ENCODE measurements at regions not wholly inside any gene's neighbourhood (a gene's known extent, or its start where the extent isn't known, plus 50 kb on each side); places are given as distances from the start of the nearest gene placed in this dataset.

DNA sequence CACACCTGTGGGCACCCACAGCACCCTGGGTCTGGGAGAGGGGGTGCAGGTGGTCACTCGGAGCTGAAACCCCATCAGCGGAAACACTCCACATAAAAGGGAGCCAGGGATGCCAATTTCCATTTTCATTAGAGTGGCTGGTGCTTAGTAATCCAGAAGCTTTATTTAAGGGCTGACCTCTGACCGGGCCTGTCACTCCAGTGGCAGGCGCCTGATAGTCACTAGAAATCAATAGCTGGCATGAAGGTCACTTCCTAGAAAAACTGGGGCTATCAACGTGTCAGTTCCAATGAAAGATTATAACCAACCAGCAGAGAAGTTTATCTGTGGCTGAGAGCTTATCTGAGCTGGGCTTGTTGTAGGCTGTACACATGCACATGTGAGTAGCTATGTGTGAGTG lies 333.7 kb upstream of the SKOR2 start:
- DNase-seq (no peak), ATAC-seq (ENCODE audit: insufficient read depth, low read depth) (no peak)
- H3K9ac ChIP-seq (ENCODE audit: low read depth, low read length) = no peak overlapping the region
- no peak overlapping the region for H2AFZ ChIP-seq (ENCODE audit: low read depth, low read length)
- peaks cover 23% of the 10 kb centered on the region for H3K27me3 ChIP-seq (ENCODE audit: insufficient read depth, low read length, poor library complexity)
- H3K4me2 ChIP-seq (ENCODE audit: insufficient read depth, low read length) = no peak overlapping the region
- no peak for TF ChIP-seq EZH2 (IDR thresholded peaks at IDR 0.05; ENCODE audit: borderline replicate concordance, low read depth, low read length, severe bottlenecking)
- TF ChIP-seq, protein P1, sequence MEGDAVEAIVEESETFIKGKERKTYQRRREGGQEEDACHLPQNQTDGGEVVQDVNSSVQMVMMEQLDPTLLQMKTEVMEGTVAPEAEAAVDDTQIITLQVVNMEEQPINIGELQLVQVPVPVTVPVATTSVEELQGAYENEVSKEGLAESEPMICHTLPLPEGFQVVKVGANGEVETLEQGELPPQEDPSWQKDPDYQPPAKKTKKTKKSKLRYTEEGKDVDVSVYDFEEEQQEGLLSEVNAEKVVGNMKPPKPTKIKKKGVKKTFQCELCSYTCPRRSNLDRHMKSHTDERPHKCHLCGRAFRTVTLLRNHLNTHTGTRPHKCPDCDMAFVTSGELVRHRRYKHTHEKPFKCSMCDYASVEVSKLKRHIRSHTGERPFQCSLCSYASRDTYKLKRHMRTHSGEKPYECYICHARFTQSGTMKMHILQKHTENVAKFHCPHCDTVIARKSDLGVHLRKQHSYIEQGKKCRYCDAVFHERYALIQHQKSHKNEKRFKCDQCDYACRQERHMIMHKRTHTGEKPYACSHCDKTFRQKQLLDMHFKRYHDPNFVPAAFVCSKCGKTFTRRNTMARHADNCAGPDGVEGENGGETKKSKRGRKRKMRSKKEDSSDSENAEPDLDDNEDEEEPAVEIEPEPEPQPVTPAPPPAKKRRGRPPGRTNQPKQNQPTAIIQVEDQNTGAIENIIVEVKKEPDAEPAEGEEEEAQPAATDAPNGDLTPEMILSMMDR (IDR thresholded peaks at IDR 0.05; ENCODE audit: borderline replicate concordance, extremely low read depth, low read length, poor library complexity, severe bottlenecking) = no peak
- H3K27ac ChIP-seq (ENCODE audit: low read length) = no peak overlapping the region
- no peaks in the 10 kb centered on the region for H4K20me1 ChIP-seq (ENCODE audit: insufficient read depth, low read length)
- H3K4me3 ChIP-seq (ENCODE audit: low read depth in 1 of 2, low read length in 2 of 2) = no peak overlapping the region
- H3K79me2 ChIP-seq (ENCODE audit: insufficient read depth, low read length) = no peaks in the 10 kb centered on the region
- no peaks in the 10 kb centered on the region for H3K4me1 ChIP-seq (ENCODE audit: insufficient read depth, low read length)
- H3K36me3 ChIP-seq (ENCODE audit: insufficient read depth, low read length) = no peaks in the 10 kb centered on the region
- no peaks in the 10 kb centered on the region for H3K9me3 ChIP-seq (ENCODE audit: insufficient read depth, low read length, severe bottlenecking)

DNA sequence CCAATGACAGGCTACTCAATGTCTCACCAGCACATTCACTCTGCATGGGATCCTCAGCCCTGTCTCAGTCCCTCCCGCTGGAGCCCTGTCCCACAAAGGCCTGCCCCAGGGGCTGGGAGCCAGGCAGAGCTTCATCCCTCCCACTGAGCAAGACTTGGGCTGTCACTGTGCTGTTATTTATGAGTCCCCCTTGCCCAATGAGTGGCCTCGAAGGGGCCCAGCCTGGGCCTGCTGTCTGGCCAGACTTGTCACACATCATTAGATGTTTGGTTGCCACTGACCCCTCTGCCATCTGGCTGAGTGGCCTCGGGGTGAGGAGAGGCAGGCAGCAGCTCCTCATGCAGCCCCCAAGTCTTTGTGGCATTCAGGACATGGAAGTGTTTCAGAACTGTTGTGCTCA lies 330.6 kb upstream of the SKOR2 start:
- TF ChIP-seq, protein P1 (IDR thresholded peaks at IDR 0.05; ENCODE audit: borderline replicate concordance, extremely low read depth, low read length, poor library complexity, severe bottlenecking) = no peak
- TF ChIP-seq EZH2 (IDR thresholded peaks at IDR 0.05; ENCODE audit: borderline replicate concordance, low read depth, low read length, severe bottlenecking) = no peak
- Histone ChIP-seq H3K36me3 (ENCODE audit: insufficient read depth, low read length) (no peaks in the 10 kb centered on the region), H3K27me3 (ENCODE audit: insufficient read depth, low read length, poor library complexity) (peaks cover 25% of the 10 kb centered on the region), H3K4me3 (ENCODE audit: low read depth in 1 of 2, low read length in 2 of 2) (no peak overlapping the region), H3K9ac (ENCODE audit: low read depth, low read length) (no peak overlapping the region), H3K79me2 (ENCODE audit: insufficient read depth, low read length) (no peaks in the 10 kb centered on the region), H4K20me1 (ENCODE audit: insufficient read depth, low read length) (no peaks in the 10 kb centered on the region), H3K27ac (ENCODE audit: low read length) (no peak overlapping the region), H2AFZ (ENCODE audit: low read depth, low read length) (no peak overlapping the region), H3K4me2 (ENCODE audit: insufficient read depth, low read length) (no peak overlapping the region), H3K9me3 (ENCODE audit: insufficient read depth, low read length, severe bottlenecking) (no peaks in the 10 kb centered on the region), H3K4me1 (ENCODE audit: insufficient read depth, low read length) (no peaks in the 10 kb centered on the region)
- no peak for ATAC-seq (ENCODE audit: insufficient read depth, low read depth)
- DNase-seq = no peak

DNA sequence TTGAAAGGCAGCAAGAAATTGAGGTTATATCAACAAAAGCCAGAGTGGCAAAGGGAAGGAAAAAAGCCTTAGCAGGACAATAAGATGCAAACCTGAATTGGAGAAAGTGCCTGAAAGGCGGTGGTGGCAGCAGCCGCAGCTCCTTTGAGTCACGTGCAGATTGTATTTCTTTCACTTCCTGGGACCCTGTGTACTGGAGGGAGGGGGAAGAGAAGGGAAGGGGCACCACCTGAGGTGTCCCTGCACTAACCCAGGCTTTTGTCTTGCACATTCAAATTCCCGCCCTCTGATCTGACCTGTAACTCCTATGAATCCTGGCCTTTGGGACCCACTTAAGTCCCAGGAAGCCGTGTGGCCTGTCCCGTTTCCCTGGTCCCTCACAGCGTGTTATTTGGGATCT lies 326.1 kb upstream of the SKOR2 start:
- H2AFZ ChIP-seq (ENCODE audit: low read depth, low read length) = no peak overlapping the region
- H3K36me3 ChIP-seq (ENCODE audit: insufficient read depth, low read length) = no peaks in the 10 kb centered on the region
- DNase-seq (no peak), ATAC-seq (ENCODE audit: insufficient read depth, low read depth) (no peak; the same call in 2 of the 3 replicates)
- H3K4me2 ChIP-seq (ENCODE audit: insufficient read depth, low read length) = no peak overlapping the region
- H3K79me2 ChIP-seq (ENCODE audit: insufficient read depth, low read length) = no peaks in the 10 kb centered on the region
- H3K9ac ChIP-seq (ENCODE audit: low read depth, low read length) = no peak overlapping the region
- no peak overlapping the region for H3K27ac ChIP-seq (ENCODE audit: low read length)
- H3K4me3 ChIP-seq (ENCODE audit: low read depth in 1 of 2, low read length in 2 of 2) = no peak overlapping the region
- H4K20me1 ChIP-seq (ENCODE audit: insufficient read depth, low read length) = no peaks in the 10 kb centered on the region
- TF ChIP-seq, protein P1 (IDR thresholded peaks at IDR 0.05; ENCODE audit: borderline replicate concordance, extremely low read depth, low read length, poor library complexity, severe bottlenecking) = no peak
- TF ChIP-seq EZH2 (IDR thresholded peaks at IDR 0.05; ENCODE audit: borderline replicate concordance, low read depth, low read length, severe bottlenecking) = no peak
- H3K27me3 ChIP-seq (ENCODE audit: insufficient read depth, low read length, poor library complexity) = peaks cover 11% of the 10 kb centered on the region
- H3K4me1 ChIP-seq (ENCODE audit: insufficient read depth, low read length) = no peaks in the 10 kb centered on the region
- no peaks in the 10 kb centered on the region for H3K9me3 ChIP-seq (ENCODE audit: insufficient read depth, low read length, severe bottlenecking)

DNA sequence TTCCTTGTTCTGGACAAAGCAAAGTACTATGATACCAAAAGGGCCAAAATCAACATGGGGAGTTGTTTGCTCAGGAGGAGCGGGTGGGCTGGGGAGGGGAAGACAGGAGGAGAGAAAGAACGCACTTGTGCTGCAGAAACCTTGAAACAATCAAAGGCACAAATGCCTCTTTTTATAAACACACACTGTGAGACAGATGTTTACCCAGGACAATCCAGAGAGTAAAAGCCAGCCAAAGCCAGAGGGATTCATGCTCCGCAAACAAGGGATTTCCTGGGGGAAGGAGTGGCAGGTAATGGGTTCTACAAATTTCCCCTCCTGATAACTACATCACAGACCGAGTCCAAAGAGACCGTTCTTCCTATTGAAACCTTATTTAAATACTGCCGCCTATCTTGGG lies 323.5 kb upstream of the SKOR2 start:
- H3K36me3 ChIP-seq (ENCODE audit: insufficient read depth, low read length) = no peaks in the 10 kb centered on the region
- H2AFZ ChIP-seq (ENCODE audit: low read depth, low read length) = no peak overlapping the region
- H3K9me3 ChIP-seq (ENCODE audit: insufficient read depth, low read length, severe bottlenecking) = no peaks in the 10 kb centered on the region
- no peak overlapping the region for H3K27ac ChIP-seq (ENCODE audit: low read length)
- TF ChIP-seq, protein P1 (IDR thresholded peaks at IDR 0.05; ENCODE audit: borderline replicate concordance, extremely low read depth, low read length, poor library complexity, severe bottlenecking) = no peak
- TF ChIP-seq EZH2 (IDR thresholded peaks at IDR 0.05; ENCODE audit: borderline replicate concordance, low read depth, low read length, severe bottlenecking) = no peak
- H3K4me3 ChIP-seq (ENCODE audit: low read depth in 1 of 2, low read length in 2 of 2) = no peak overlapping the region
- no peaks in the 10 kb centered on the region for H3K79me2 ChIP-seq (ENCODE audit: insufficient read depth, low read length)
- no peaks in the 10 kb centered on the region for H3K4me1 ChIP-seq (ENCODE audit: insufficient read depth, low read length)
- no peaks in the 10 kb centered on the region for H4K20me1 ChIP-seq (ENCODE audit: insufficient read depth, low read length)
- H3K4me2 ChIP-seq (ENCODE audit: insufficient read depth, low read length) = no peak overlapping the region
- no peak overlapping the region for H3K9ac ChIP-seq (ENCODE audit: low read depth, low read length)
- ATAC-seq (ENCODE audit: insufficient read depth, low read depth) = no peak
- DNase-seq = no peak
- H3K27me3 ChIP-seq (ENCODE audit: insufficient read depth, low read length, poor library complexity) = peaks cover 18% of the 10 kb centered on the region

All from DND-41 (cell line).